Memory B cell (primary cell): ENCODE measurements at regions not wholly inside any gene's neighbourhood (a gene's known extent, or its start where the extent isn't known, plus 50 kb on each side); places are given as distances from the start of the nearest gene placed in this dataset.

ENCODE experiments used
- ATAC-seq: fragments of 150-1000 bp; cut with Tn5 transposase; 2 replicates; pipeline ENCODE4 v1.10.0; 2021; ENCODE audit warnings: low read depth, mild to moderate bottlenecking, moderate library complexity
- DNase-seq, 2 donors: peaks; one replicate each; pipeline ENCODE4 v3.0.0; 2022; ENCODE audit warnings: low spot score in 2 of 2
- H3K27ac Mint-ChIP-seq: one replicate; pipeline ENCODE4 v1.8.0; 2022; ENCODE audit warnings: mild to moderate bottlenecking, moderate library complexity, mixed read lengths
- H3K27me3 Mint-ChIP-seq: one replicate; pipeline ENCODE4 v1.8.0; 2022; ENCODE audit warnings: mixed read lengths
- H3K36me3 Mint-ChIP-seq: one replicate; pipeline ENCODE4 v1.8.0; 2022; ENCODE audit warnings: mild to moderate bottlenecking, mixed read lengths
- H3K4me1 Mint-ChIP-seq: one replicate; pipeline ENCODE4 v1.8.0; 2022; ENCODE audit warnings: mixed read lengths
- H3K4me3 Mint-ChIP-seq: one replicate; pipeline ENCODE4 v1.8.0; 2022; ENCODE audit warnings: mild to moderate bottlenecking, moderate library complexity, mixed read lengths
- H3K9me3 Mint-ChIP-seq: one replicate; pipeline ENCODE4 v1.8.0; 2022; ENCODE audit warnings: mixed read lengths

- no peak overlapping the region for H3K27ac Mint-ChIP-seq
- no peak overlapping the region for H3K4me3 Mint-ChIP-seq
- ATAC-seq (no peak), DNase-seq (no peak)
- peaks cover 3% of the 10 kb centered on the region for H3K9me3 Mint-ChIP-seq
- H3K4me1 Mint-ChIP-seq: no peaks in the 10 kb centered on the region
- no peaks in the 10 kb centered on the region for H3K36me3 Mint-ChIP-seq
- H3K27me3 Mint-ChIP-seq: peaks cover 8% of the 10 kb centered on the region
Measured at GRCh38 chr2:235168174-235168979, 216.6 kb downstream of the SH3BP4 start.

- H3K9me3 Mint-ChIP-seq: peaks cover 3% of the 10 kb centered on the region
- no peaks in the 10 kb centered on the region for H3K4me1 Mint-ChIP-seq
- H3K36me3 Mint-ChIP-seq: no peaks in the 10 kb centered on the region
- no peak for ATAC-seq
- H3K27me3 Mint-ChIP-seq: peaks cover 14% of the 10 kb centered on the region
- no peak overlapping the region for H3K4me3 Mint-ChIP-seq
- H3K27ac Mint-ChIP-seq: no peak overlapping the region
- DNase-seq: no peak
Measured at GRCh38 chr2:235170016-235170415, 218.2 kb downstream of the SH3BP4 start.

DNA sequence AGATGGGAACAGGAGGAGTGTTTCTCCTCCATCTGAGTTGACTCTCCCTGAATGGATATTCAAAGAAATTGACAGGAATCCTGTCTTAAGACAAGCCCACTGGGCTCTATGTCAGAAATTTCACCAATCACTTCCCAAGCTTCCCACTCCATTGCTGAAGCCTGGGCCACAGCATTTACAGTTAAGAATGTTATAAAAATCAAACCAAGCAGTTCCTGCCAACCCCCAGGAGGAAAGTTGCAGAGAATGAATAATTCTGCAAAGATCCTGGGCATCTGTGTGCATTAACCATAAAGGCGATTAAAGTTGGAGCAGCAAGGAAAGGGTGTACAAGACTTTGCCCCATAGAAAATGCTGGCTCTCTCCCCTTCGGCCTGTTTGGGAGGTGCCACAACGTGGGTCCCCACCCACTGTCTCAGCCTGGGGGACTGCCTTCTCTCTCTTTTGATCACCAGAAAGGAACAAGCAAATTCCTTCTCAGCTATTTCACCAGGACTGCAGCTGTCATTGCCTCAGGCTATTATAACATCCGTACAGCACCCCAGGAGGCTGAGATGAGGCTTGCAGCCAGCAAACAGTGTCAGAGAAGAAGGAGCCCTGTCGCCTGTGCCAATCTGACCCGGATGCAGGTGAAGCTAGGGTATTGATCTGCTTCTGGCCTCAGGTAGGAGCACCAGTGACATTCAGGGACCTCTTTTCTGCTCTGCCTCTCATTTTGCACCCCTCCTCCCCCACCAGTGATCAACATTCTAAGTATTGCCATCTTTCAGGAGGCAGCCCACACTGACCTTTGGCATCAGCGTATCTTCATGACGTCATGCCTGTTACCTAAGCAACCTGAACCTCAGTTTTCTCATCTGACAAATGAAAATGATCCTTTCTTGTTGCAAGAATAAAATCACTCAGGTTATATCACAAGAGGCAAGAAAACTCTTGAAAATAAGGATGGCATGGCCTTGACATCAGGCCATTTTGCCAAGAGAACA lies 219.0 kb downstream of the SH3BP4 start:
- H3K4me3 Mint-ChIP-seq: no peak overlapping the region
- no peak overlapping the region for H3K27ac Mint-ChIP-seq
- no peak for DNase-seq
- H3K4me1 Mint-ChIP-seq: no peaks in the 10 kb centered on the region
- H3K36me3 Mint-ChIP-seq: no peaks in the 10 kb centered on the region
- H3K9me3 Mint-ChIP-seq: peaks cover 3% of the 10 kb centered on the region
- no peak for ATAC-seq
- peaks cover 13% of the 10 kb centered on the region for H3K27me3 Mint-ChIP-seq

GRCh38 chr2:235171550-235172031 lies 219.8 kb downstream of the SH3BP4 start:
- peaks cover 3% of the 10 kb centered on the region for H3K9me3 Mint-ChIP-seq
- H3K4me3 Mint-ChIP-seq: no peak overlapping the region
- H3K4me1 Mint-ChIP-seq: no peaks in the 10 kb centered on the region
- ATAC-seq: no peak
- DNase-seq: no peak
- no peak overlapping the region for H3K27ac Mint-ChIP-seq
- H3K27me3 Mint-ChIP-seq: peaks cover 13% of the 10 kb centered on the region
- H3K36me3 Mint-ChIP-seq: no peaks in the 10 kb centered on the region

- no peak overlapping the region for H3K27ac Mint-ChIP-seq
- no peaks in the 10 kb centered on the region for H3K9me3 Mint-ChIP-seq
- H3K36me3 Mint-ChIP-seq: no peaks in the 10 kb centered on the region
- no peaks in the 10 kb centered on the region for H3K4me1 Mint-ChIP-seq
- DNase-seq (no peak), ATAC-seq (no peak)
- H3K27me3 Mint-ChIP-seq: peaks cover 14% of the 10 kb centered on the region
- no peak overlapping the region for H3K4me3 Mint-ChIP-seq
Measured at GRCh38 chr2:235180642-235181041, 228.8 kb downstream of the SH3BP4 start.

DNA sequence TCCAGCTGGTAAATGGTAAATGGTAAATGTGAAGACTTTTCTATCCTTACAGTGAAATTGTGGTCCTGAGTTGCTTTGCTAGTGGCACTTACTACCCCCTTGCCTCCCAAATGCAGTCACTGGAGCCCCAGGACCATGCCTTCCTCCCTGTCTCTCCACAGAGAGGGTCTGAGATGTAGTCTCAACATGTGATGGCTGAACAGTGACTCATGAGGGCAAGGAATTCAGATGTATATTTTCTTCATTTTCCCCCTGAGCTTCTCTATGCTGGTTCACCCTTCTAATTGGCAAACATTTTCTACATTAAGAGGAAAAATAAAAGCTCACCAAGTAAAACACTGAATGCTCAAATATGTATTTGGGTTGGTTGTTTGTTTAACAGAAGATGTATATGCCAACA lies 232.0 kb downstream of the SH3BP4 start:
- H3K4me1 Mint-ChIP-seq: no peaks in the 10 kb centered on the region
- no peak for ATAC-seq
- no peaks in the 10 kb centered on the region for H3K36me3 Mint-ChIP-seq
- H3K27me3 Mint-ChIP-seq: peaks cover 8% of the 10 kb centered on the region
- H3K4me3 Mint-ChIP-seq: no peak overlapping the region
- H3K27ac Mint-ChIP-seq: no peak overlapping the region
- H3K9me3 Mint-ChIP-seq: peaks cover 4% of the 10 kb centered on the region
- DNase-seq: no peak

DNA sequence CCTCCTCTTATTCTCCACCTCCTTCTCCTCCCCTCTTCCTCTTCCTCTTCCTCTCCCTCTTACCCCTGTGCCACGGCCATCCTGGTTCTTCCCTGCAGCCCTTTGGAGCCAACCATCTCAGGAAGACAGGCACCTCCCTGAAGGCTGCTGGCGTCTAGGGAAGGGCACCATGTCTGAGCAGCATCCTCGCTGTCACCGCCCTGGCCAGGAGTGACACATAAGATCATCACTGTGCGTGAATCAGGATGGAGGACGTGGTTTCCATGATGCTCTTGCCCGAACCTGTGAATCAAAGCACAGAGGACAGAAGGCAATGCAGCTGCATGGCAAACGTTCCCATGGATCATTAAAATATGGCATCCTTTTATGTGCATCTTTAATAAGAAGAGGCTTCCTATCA lies 236.0 kb downstream of the SH3BP4 start:
- H3K9me3 Mint-ChIP-seq: peaks cover 4% of the 10 kb centered on the region
- no peak for ATAC-seq
- H3K27ac Mint-ChIP-seq: no peak overlapping the region
- no peak for DNase-seq
- H3K27me3 Mint-ChIP-seq: peaks cover 10% of the 10 kb centered on the region
- peaks cover 2% of the 10 kb centered on the region for H3K36me3 Mint-ChIP-seq
- H3K4me3 Mint-ChIP-seq: no peak overlapping the region
- no peaks in the 10 kb centered on the region for H3K4me1 Mint-ChIP-seq

- no peak for DNase-seq
- ATAC-seq: no peak
- Mint-ChIP-seq H3K4me1 (no peaks in the 10 kb centered on the region), H3K27me3 (peaks cover 13% of the 10 kb centered on the region), H3K4me3 (no peak overlapping the region), H3K9me3 (peaks cover 6% of the 10 kb centered on the region), H3K36me3 (peaks cover 2% of the 10 kb centered on the region), H3K27ac (no peak overlapping the region)
Measured at GRCh38 chr2:235191486-235191885, 239.7 kb downstream of the SH3BP4 start.

- DNase-seq (no peak), ATAC-seq (no peak)
- H3K4me3 Mint-ChIP-seq: no peak overlapping the region
- peaks cover 6% of the 10 kb centered on the region for H3K9me3 Mint-ChIP-seq
- peaks cover 13% of the 10 kb centered on the region for H3K27me3 Mint-ChIP-seq
- peaks cover 2% of the 10 kb centered on the region for H3K36me3 Mint-ChIP-seq
- H3K27ac Mint-ChIP-seq: no peak overlapping the region
- H3K4me1 Mint-ChIP-seq: no peaks in the 10 kb centered on the region
Measured at GRCh38 chr2:235191978-235192377, 240.2 kb downstream of the SH3BP4 start.

- Mint-ChIP-seq H3K36me3 (peaks cover 2% of the 10 kb centered on the region), H3K4me1 (no peaks in the 10 kb centered on the region), H3K4me3 (no peak overlapping the region), H3K9me3 (peaks cover 3% of the 10 kb centered on the region), H3K27ac (no peak overlapping the region), H3K27me3 (peaks cover 13% of the 10 kb centered on the region)
- no peak for ATAC-seq
- DNase-seq: no peak
Measured at GRCh38 chr2:235194351-235194750, 242.5 kb downstream of the SH3BP4 start.

DNA sequence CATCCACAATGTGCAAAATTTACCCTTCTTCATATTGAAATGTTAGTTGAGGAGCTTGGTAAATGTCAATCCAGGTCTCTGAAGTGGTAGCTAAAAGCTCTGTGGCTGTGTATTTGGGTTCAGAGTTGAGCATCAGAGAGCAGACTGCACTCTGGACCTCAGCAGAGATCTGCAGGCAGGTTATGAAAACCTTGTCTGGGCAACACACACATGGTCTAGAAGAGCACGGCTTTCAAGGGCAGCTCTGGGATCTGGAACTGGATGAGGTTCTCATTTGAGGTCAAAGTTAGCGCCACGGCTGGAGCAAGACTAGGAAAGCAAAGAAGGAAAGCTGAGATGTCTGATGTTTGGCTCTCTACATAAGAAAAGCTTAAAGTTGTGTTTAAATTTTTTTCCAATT lies 243.0 kb downstream of the SH3BP4 start:
- DNase-seq (no peak), ATAC-seq (no peak)
- no peak overlapping the region for H3K4me3 Mint-ChIP-seq
- no peaks in the 10 kb centered on the region for H3K4me1 Mint-ChIP-seq
- no peak overlapping the region for H3K27ac Mint-ChIP-seq
- H3K36me3 Mint-ChIP-seq: peaks cover 2% of the 10 kb centered on the region
- H3K27me3 Mint-ChIP-seq: peaks cover 13% of the 10 kb centered on the region
- H3K9me3 Mint-ChIP-seq: peaks cover 3% of the 10 kb centered on the region

- H3K9me3 Mint-ChIP-seq: peaks cover 3% of the 10 kb centered on the region
- H3K27ac Mint-ChIP-seq: no peak overlapping the region
- peaks cover 2% of the 10 kb centered on the region for H3K36me3 Mint-ChIP-seq
- no peaks in the 10 kb centered on the region for H3K4me1 Mint-ChIP-seq
- H3K4me3 Mint-ChIP-seq: no peak overlapping the region
- no peak for DNase-seq
- no peak for ATAC-seq
- H3K27me3 Mint-ChIP-seq: peaks cover 13% of the 10 kb centered on the region
Measured at GRCh38 chr2:235195921-235196320, 244.1 kb downstream of the SH3BP4 start.

DNA sequence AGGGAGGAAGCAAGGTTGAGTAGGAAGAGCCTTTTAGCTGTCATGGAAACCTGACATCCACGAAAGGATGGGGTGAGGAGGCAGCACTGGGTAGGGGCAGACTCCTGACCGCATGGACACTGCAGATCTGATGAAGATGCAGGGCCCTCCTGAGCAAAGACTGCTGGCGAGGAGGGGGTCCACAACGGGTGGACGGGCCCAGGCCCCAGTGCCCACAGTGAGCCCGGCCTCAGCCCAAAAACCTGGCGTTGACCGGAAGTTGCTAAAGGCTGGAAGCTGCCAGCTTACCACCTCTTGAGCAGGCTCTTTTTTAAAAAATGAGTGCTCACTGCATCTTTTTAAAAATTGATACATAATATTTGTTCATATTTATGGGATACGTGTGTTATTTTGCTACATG lies 247.3 kb downstream of the SH3BP4 start:
- H3K4me1 Mint-ChIP-seq: no peaks in the 10 kb centered on the region
- H3K27me3 Mint-ChIP-seq: peaks cover 5% of the 10 kb centered on the region
- H3K27ac Mint-ChIP-seq: no peak overlapping the region
- H3K4me3 Mint-ChIP-seq: no peak overlapping the region
- H3K9me3 Mint-ChIP-seq: no peaks in the 10 kb centered on the region
- ATAC-seq (no peak), DNase-seq (no peak)
- H3K36me3 Mint-ChIP-seq: no peaks in the 10 kb centered on the region

DNA sequence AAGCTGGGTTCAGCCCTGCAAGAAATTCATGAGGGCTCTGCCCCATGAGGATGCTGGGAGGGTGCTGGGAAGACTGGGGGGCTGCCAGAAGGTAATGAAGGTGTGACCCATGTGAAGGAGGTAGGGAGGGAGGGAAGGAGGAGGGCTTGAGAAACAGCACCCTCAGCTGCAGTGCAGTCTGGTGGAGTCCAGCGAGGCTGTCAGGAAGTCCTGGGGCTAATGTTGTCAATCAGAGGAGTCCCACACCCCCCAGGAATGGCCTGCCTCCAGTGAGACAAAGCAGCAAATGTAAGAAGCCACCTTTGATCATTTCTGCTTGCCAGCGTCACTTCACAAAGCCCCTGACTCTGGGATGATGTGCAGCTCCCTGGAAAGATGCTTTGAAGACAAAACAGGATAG lies 248.4 kb downstream of the SH3BP4 start:
- Mint-ChIP-seq H3K27me3 (peaks cover 5% of the 10 kb centered on the region), H3K4me3 (no peak overlapping the region), H3K36me3 (no peaks in the 10 kb centered on the region), H3K9me3 (no peaks in the 10 kb centered on the region), H3K27ac (no peak overlapping the region), H3K4me1 (no peaks in the 10 kb centered on the region)
- ATAC-seq (no peak), DNase-seq (no peak)
